Karpas-422 (cell line): ENCODE measurements at regions not wholly inside any gene's neighbourhood (a gene's known extent, or its start where the extent isn't known, plus 50 kb on each side); places are given as distances from the start of the nearest gene placed in this dataset.

ENCODE experiments used
- DNase-seq: peaks from one replicate; pipeline ENCODE4 v3.0.0-alpha.2; 2015
- H2AFZ ChIP-seq: fragments of 200-600 bp; sonication (generic); 2 replicates; pipeline ENCODE4 v1.6.1; 2014; ENCODE audit warnings: antibody characterized with exemption, low read length, mixed read lengths
- H3K27ac ChIP-seq: fragments of 200-600 bp; sonication (generic); 2 replicates; pipeline ENCODE4 v1.5.1; 2014; ENCODE audit warnings: mild to moderate bottlenecking, low read length, moderate library complexity
- H3K27me3 ChIP-seq: fragments of 200-600 bp; sonication (generic); 2 replicates; pipeline ENCODE4 v1.6.1; 2014; ENCODE audit warnings: low read length, mixed read lengths
- H3K36me3 ChIP-seq: fragments of 200-600 bp; sonication (generic); 2 replicates; pipeline ENCODE4 v1.6.1; 2014; ENCODE audit warnings: low read length, mixed read lengths; ENCODE audit not compliant: insufficient read depth
- H3K4me1 ChIP-seq: fragments of 200-600 bp; sonication (generic); 2 replicates; pipeline ENCODE4 v1.6.1; 2014; ENCODE audit warnings: mild to moderate bottlenecking, low read length, mixed read lengths
- H3K4me2 ChIP-seq: fragments of 200-600 bp; sonication (generic); 2 replicates; pipeline ENCODE4 v1.6.1; 2014; ENCODE audit warnings: low read length, low read depth, mild to moderate bottlenecking; ENCODE audit not compliant: poor library complexity, severe bottlenecking
- H3K4me3 ChIP-seq: fragments of 200-600 bp; sonication (generic); 2 replicates; pipeline ENCODE4 v1.5.1; 2014; ENCODE audit warnings: mild to moderate bottlenecking, antibody characterized with exemption, low read length, mixed read lengths
- H3K79me2 ChIP-seq: fragments of 200-600 bp; sonication (generic); 2 replicates; pipeline ENCODE4 v1.6.1; 2014; ENCODE audit warnings: mild to moderate bottlenecking, low read length, mixed read lengths
- H3K9ac ChIP-seq: fragments of 200-600 bp; sonication (generic); 2 replicates; pipeline ENCODE4 v1.6.0; 2014; ENCODE audit warnings: low read length
- H3K9me2 ChIP-seq: fragments of 200-600 bp; sonication (generic), shearing (Covaris generic); replicated peaks from 2 replicates; pipeline ENCODE4 v1.6.0; 2014; ENCODE audit warnings: mild to moderate bottlenecking, low read length, moderate library complexity; ENCODE audit not compliant: insufficient read depth
- H3K9me3 ChIP-seq: fragments of 300-700, 200-600 bp; sonication (generic); 2 replicates; pipeline ENCODE4 v1.6.1; 2014; ENCODE audit warnings: low read length, mixed read lengths
- H4K20me1 ChIP-seq: fragments of 200-600 bp; sonication (generic); 2 replicates; pipeline ENCODE4 v1.6.1; 2014; ENCODE audit warnings: mild to moderate bottlenecking, antibody characterized with exemption, low read length, low read depth; ENCODE audit not compliant: insufficient read depth

DNA sequence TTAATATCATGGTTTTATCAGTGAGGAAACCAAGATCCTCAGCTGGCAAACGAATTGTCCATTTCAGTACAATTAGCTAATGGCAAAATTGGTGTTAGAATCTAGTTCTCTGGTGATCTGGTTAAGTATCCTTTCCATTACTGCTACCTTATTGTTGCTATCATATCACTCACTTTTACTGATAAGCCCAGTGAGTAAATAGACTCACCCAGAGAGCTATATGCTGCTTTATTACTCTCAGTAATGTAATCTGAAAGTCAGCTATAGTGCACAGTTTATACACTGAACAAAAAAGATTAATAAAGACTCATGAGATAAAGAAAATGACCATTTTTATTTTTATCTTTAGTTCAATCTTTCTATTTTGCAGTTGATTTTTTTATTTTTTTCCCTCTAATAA lies 95.0 kb downstream of the DMAC1 start:
- no peaks in the 10 kb centered on the region for H3K79me2 ChIP-seq
- H3K27me3 ChIP-seq: no peaks in the 10 kb centered on the region
- no peak overlapping the region for H3K4me2 ChIP-seq
- no peaks in the 10 kb centered on the region for H3K9me2 ChIP-seq
- H3K4me1 ChIP-seq: no peaks in the 10 kb centered on the region; the same call in 1 of the 2 replicates
- no peak overlapping the region for H3K9ac ChIP-seq
- no peaks in the 10 kb centered on the region for H3K36me3 ChIP-seq
- H2AFZ ChIP-seq: no peak overlapping the region
- no peak for DNase-seq
- H3K27ac ChIP-seq: no peak overlapping the region
- H3K4me3 ChIP-seq: no peak overlapping the region
- H4K20me1 ChIP-seq: no peaks in the 10 kb centered on the region
- H3K9me3 ChIP-seq: no peaks in the 10 kb centered on the region

GRCh38 chr9:7691909-7692308 lies 107.7 kb downstream of the DMAC1 start:
- no peaks in the 10 kb centered on the region for H3K4me1 ChIP-seq
- no peak overlapping the region for H3K4me2 ChIP-seq
- H3K9ac ChIP-seq: no peak overlapping the region
- no peak overlapping the region for H3K4me3 ChIP-seq
- no peaks in the 10 kb centered on the region for H3K9me3 ChIP-seq
- H3K36me3 ChIP-seq: no peaks in the 10 kb centered on the region
- no peaks in the 10 kb centered on the region for H4K20me1 ChIP-seq
- no peak for DNase-seq
- no peak overlapping the region for H2AFZ ChIP-seq
- H3K27ac ChIP-seq: no peak overlapping the region
- H3K79me2 ChIP-seq: no peaks in the 10 kb centered on the region
- no peaks in the 10 kb centered on the region for H3K9me2 ChIP-seq
- no peaks in the 10 kb centered on the region for H3K27me3 ChIP-seq

- Histone ChIP-seq H3K4me3 (no peak overlapping the region), H4K20me1 (no peaks in the 10 kb centered on the region), H3K9me2 (no peaks in the 10 kb centered on the region), H3K4me2 (no peak overlapping the region), H2AFZ (no peak overlapping the region), H3K36me3 (no peaks in the 10 kb centered on the region), H3K9ac (no peak overlapping the region), H3K79me2 (no peaks in the 10 kb centered on the region), H3K9me3 (no peaks in the 10 kb centered on the region), H3K27ac (no peak overlapping the region), H3K27me3 (no peaks in the 10 kb centered on the region), H3K4me1 (no peaks in the 10 kb centered on the region)
- DNase-seq: no peak
These were observed 109.6 kb downstream of the DMAC1 start for GRCh38 chr9:7690014-7690413.

GRCh38 chr9:7688626-7689025 lies 111.0 kb downstream of the DMAC1 start:
- H2AFZ ChIP-seq: no peak overlapping the region
- H4K20me1 ChIP-seq: no peaks in the 10 kb centered on the region
- no peaks in the 10 kb centered on the region for H3K4me1 ChIP-seq
- H3K79me2 ChIP-seq: no peaks in the 10 kb centered on the region
- H3K36me3 ChIP-seq: no peaks in the 10 kb centered on the region
- H3K27ac ChIP-seq: no peak overlapping the region
- H3K4me2 ChIP-seq: no peak overlapping the region
- no peaks in the 10 kb centered on the region for H3K9me2 ChIP-seq
- H3K4me3 ChIP-seq: no peak overlapping the region
- H3K9ac ChIP-seq: no peak overlapping the region
- no peaks in the 10 kb centered on the region for H3K9me3 ChIP-seq
- no peaks in the 10 kb centered on the region for H3K27me3 ChIP-seq
- no peak for DNase-seq

GRCh38 chr9:7676609-7677156 lies 122.9 kb downstream of the DMAC1 start:
- Histone ChIP-seq H3K9me2 (0 out of 2 replicates have a peak, but pooled peaks cover 3% of the 10 kb centered on the region), H3K27ac (no peak overlapping the region), H3K4me2 (no peak overlapping the region), H2AFZ (no peak overlapping the region), H3K9ac (no peak overlapping the region), H3K27me3 (no peaks in the 10 kb centered on the region), H4K20me1 (no peaks in the 10 kb centered on the region), H3K9me3 (no peaks in the 10 kb centered on the region), H3K4me3 (no peak overlapping the region), H3K36me3 (no peaks in the 10 kb centered on the region), H3K4me1 (no peaks in the 10 kb centered on the region), H3K79me2 (no peaks in the 10 kb centered on the region)
- DNase-seq: no peak

- H3K4me3 ChIP-seq: no peak overlapping the region
- no peaks in the 10 kb centered on the region for H3K79me2 ChIP-seq
- no peak overlapping the region for H2AFZ ChIP-seq
- H3K36me3 ChIP-seq: no peaks in the 10 kb centered on the region
- H3K27ac ChIP-seq: no peak overlapping the region
- H3K4me1 ChIP-seq: no peaks in the 10 kb centered on the region
- no peaks in the 10 kb centered on the region for H3K9me3 ChIP-seq
- no peak for DNase-seq
- H3K9ac ChIP-seq: no peak overlapping the region
- 0 out of 2 replicates have a peak, but pooled peaks cover 3% of the 10 kb centered on the region for H3K9me2 ChIP-seq
- no peaks in the 10 kb centered on the region for H4K20me1 ChIP-seq
- no peak overlapping the region for H3K4me2 ChIP-seq
- H3K27me3 ChIP-seq: no peaks in the 10 kb centered on the region
These were observed 127.7 kb downstream of the DMAC1 start for GRCh38 chr9:7671847-7672246.

- Histone ChIP-seq H3K4me2 (no peak overlapping the region), H2AFZ (no peak overlapping the region), H3K9me3 (no peaks in the 10 kb centered on the region), H3K9me2 (no peaks in the 10 kb centered on the region), H3K4me3 (no peak overlapping the region), H3K9ac (no peak overlapping the region), H3K79me2 (no peaks in the 10 kb centered on the region), H3K36me3 (no peaks in the 10 kb centered on the region), H3K4me1 (no peaks in the 10 kb centered on the region), H3K27me3 (no peaks in the 10 kb centered on the region), H3K27ac (no peak overlapping the region), H4K20me1 (no peaks in the 10 kb centered on the region)
- DNase-seq: no peak
These were observed 131.0 kb downstream of the DMAC1 start for GRCh38 chr9:7668541-7668940.

DNA sequence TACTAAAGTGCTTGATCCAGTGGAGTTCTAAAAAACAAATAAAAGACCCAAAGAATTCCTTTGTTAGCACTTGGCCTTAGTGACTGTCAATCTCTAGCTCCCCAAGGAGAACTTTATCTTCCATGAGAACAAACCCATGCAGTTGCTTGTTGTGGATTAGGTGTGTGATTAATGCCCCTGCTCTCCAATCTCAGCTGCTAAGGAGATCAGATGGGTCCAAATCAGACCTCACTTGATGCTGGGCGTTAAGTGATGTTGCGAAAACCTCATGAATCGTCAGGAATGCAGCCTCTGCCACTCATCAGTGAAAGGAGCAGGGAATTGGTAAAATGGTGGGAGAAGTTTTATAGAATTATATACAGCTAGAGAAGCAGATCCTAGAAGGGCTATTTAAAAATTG lies 133.7 kb downstream of the DMAC1 start:
- Histone ChIP-seq H3K27ac (no peak overlapping the region), H3K9me3 (no peaks in the 10 kb centered on the region), H3K4me2 (no peak overlapping the region), H3K4me1 (no peaks in the 10 kb centered on the region), H2AFZ (no peak overlapping the region), H3K27me3 (no peaks in the 10 kb centered on the region), H3K9ac (no peak overlapping the region), H3K79me2 (no peaks in the 10 kb centered on the region), H3K9me2 (no peaks in the 10 kb centered on the region), H3K4me3 (no peak overlapping the region), H4K20me1 (no peaks in the 10 kb centered on the region), H3K36me3 (no peaks in the 10 kb centered on the region)
- DNase-seq: no peak

GRCh38 chr9:7659766-7660165 lies 139.8 kb downstream of the DMAC1 start:
- Histone ChIP-seq H3K79me2 (no peaks in the 10 kb centered on the region), H3K27ac (no peak overlapping the region), H3K9me3 (no peaks in the 10 kb centered on the region), H3K9ac (no peak overlapping the region), H3K4me3 (no peak overlapping the region), H3K27me3 (no peaks in the 10 kb centered on the region), H2AFZ (no peak overlapping the region), H4K20me1 (no peaks in the 10 kb centered on the region), H3K36me3 (no peaks in the 10 kb centered on the region), H3K9me2 (no peaks in the 10 kb centered on the region), H3K4me2 (no peak overlapping the region), H3K4me1 (no peaks in the 10 kb centered on the region)
- no peak for DNase-seq
